Kasumi-1 (cell line): ENCODE measurements at regions not wholly inside any gene's neighbourhood (a gene's known extent, or its start where the extent isn't known, plus 50 kb on each side); places are given as distances from the start of the nearest gene placed in this dataset.

Experiments used
- DNase-seq, 2 experiments: peaks; one replicate each; lab custom pipeline; 2025; lab: John Stamatoyannopoulos, UW

DNA sequence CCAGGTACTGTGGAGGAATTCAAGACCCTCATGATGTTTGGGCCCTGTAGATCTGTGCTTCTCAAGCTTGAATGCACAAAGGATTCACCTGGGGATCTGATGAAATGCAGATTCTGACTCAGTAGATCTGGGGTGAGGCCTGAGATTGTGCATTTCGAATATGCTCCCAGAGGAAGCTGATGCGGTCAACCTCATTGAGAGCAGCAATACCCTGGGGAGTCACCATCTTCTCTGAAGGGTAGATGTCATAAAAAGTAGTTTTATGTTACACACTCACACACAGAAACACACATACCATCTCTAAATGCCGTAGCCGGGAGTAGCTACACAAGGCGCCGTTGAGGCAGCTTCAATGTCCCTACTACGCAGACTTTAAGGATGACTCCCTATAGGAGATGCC lies 55.8 kb upstream of the CPEB4 start:
- no peak for DNase-seq

GRCh38 chr5:173833196-173833985 lies 54.8 kb upstream of the CPEB4 start:
- peak in 1 of 2 experiments; percentile 9 for DNase-seq

DNA sequence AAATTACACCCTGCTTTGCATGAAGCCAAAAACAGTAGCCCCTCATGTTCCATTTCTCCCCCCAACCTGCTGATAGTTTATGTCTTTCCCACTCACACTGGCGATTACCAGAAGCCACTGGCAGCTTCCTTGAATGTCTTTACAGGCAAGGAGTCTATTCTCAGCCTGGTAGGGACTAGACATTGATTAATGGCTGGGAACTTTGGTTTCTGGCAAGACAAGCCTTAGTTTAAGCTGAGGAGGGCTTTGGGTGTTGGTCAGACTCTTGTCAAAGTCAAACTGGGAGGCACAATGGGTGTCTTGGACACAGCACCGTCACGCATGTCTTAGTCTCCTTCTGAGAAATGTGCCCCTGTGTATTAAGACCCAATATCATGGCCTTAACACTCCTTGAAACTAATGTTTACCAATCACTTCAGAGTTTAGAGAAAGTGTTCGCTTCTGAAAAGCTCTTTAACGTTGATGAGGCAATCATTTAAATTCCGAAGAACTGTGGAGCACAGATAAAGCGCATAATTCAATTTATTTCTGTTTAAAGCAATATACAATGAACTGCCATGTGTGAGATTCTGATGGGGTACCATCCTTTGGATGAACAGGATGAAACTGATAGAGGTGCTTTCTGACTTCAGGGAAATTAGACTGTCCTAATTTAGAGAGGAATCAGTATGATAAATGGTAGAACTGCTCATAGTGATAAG lies 53.9 kb upstream of the CPEB4 start:
- DNase-seq: no peak

- DNase-seq: peak; percentile 38 to 46
These were observed 53.0 kb upstream of the CPEB4 start for GRCh38 chr5:173835131-173835530.

- DNase-seq: no peak
These were observed 52.5 kb upstream of the CPEB4 start for GRCh38 chr5:173835661-173836060.

DNA sequence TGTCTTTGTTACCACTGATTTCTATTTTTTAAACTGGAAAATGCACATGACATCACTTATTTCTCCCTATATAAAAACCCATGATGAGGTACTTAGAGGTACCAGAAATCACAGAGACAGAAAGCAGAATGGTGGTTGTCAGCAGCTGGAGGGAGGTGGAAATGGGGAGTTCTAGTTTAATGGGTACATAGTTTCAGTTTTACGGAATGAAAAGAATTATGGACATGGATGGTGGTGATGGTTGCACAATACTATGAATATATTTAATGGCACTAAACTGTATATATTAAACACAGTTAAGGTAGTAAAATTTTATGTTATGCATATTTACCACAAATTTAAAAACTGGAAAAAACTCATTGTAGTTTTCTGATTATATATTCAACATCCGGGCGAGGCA lies 50.5 kb upstream of the CPEB4 start:
- DNase-seq: no peak
